Loucy (cell line): ENCODE measurements at regions not wholly inside any gene's neighbourhood (a gene's known extent, or its start where the extent isn't known, plus 50 kb on each side); places are given as distances from the start of the nearest gene placed in this dataset.

Experiments used
- H2AFZ ChIP-seq: fragments of 200-600 bp; sonication (generic); 2 replicates; pipeline ENCODE4 v1.6.0; 2016; ENCODE audit warnings: antibody characterized with exemption, mild to moderate bottlenecking, low read length, moderate library complexity
- H3F3A ChIP-seq: fragments of 200-600 bp; 2 replicates; pipeline ENCODE4 v1.6.0; 2016; ENCODE audit warnings: antibody characterized with exemption, low read depth, mild to moderate bottlenecking
- H3K27me3 ChIP-seq: fragments of 200-600 bp; sonication (generic); 2 replicates; pipeline ENCODE4 v1.6.1; 2014; ENCODE audit warnings: low read length, mild to moderate bottlenecking; ENCODE audit not compliant: insufficient read depth, poor library complexity, severe bottlenecking
- H3K36me3 ChIP-seq: fragments of 200-600 bp; sonication (generic); 2 replicates; pipeline ENCODE4 v1.6.1; 2016; ENCODE audit warnings: low read length; ENCODE audit not compliant: insufficient read depth
- H3K4me1 ChIP-seq: fragments of 200-600 bp; sonication (generic); 2 replicates; pipeline ENCODE4 v1.5.1; 2014; ENCODE audit warnings: low read length, mild to moderate bottlenecking; ENCODE audit not compliant: insufficient read depth, poor library complexity, severe bottlenecking
- H3K4me2 ChIP-seq: fragments of 200-600 bp; sonication (generic); 2 replicates; pipeline ENCODE4 v1.6.0; 2014; ENCODE audit warnings: antibody characterized with exemption, low read length, low read depth, mild to moderate bottlenecking; ENCODE audit not compliant: poor library complexity, severe bottlenecking
- H3K4me3 ChIP-seq: fragments of 200-600 bp; sonication (generic); 2 replicates; pipeline ENCODE4 v1.5.1; 2014; ENCODE audit warnings: low read length, mild to moderate bottlenecking, mixed read lengths; ENCODE audit not compliant: poor library complexity, severe bottlenecking
- H3K79me2 ChIP-seq: fragments of 200-600 bp; sonication (generic); 2 replicates; pipeline ENCODE4 v1.6.1; 2014; ENCODE audit warnings: low read length; ENCODE audit not compliant: insufficient read depth
- H3K9ac ChIP-seq: fragments of 200-600 bp; sonication (generic); 2 replicates; pipeline ENCODE4 v1.6.0; 2014; ENCODE audit warnings: mild to moderate bottlenecking, low read depth, low read length, moderate library complexity; ENCODE audit not compliant: poor library complexity, severe bottlenecking
- H3K9me2 ChIP-seq: fragments of 200-600 bp; sonication (generic); replicated peaks from 2 replicates; pipeline ENCODE4 v1.6.1; 2016; ENCODE audit warnings: low read depth, low read length, mixed read lengths
- H3K9me3 ChIP-seq: fragments of 200-600 bp; sonication (generic); 2 replicates; pipeline ENCODE4 v1.6.1; 2014; ENCODE audit warnings: mild to moderate bottlenecking, antibody characterized with exemption, low read length, low read depth; ENCODE audit not compliant: insufficient read depth
- H4K20me1 ChIP-seq: fragments of 200-600 bp; sonication (generic); 2 replicates; pipeline ENCODE4 v1.6.0; 2014; ENCODE audit warnings: antibody characterized with exemption, low read length, mild to moderate bottlenecking; ENCODE audit not compliant: insufficient read depth, poor library complexity, severe bottlenecking
- CTCF ChIP-seq: fragments of 200-600 bp; sonication (generic); conservative IDR thresholded peaks from 2 replicates; pipeline ENCODE4 v1.5.1; 2014; ENCODE audit warnings: mild to moderate bottlenecking, antibody characterized with exemption, low read length
- EZH2phosphoT487 ChIP-seq: fragments of 200-600 bp; IDR thresholded peaks from 2 replicates; pipeline ENCODE4 v1.6.1; 2018; ENCODE audit warnings: antibody characterized with exemption, mild to moderate bottlenecking, moderate library complexity, borderline replicate concordance

- Histone ChIP-seq H3K9me2 (no peaks in the 10 kb centered on the region), H3F3A (no peaks in the 10 kb centered on the region), H3K36me3 (no peaks in the 10 kb centered on the region), H3K9ac (no peak overlapping the region), H3K27me3 (no peaks in the 10 kb centered on the region), H3K79me2 (no peaks in the 10 kb centered on the region), H3K4me2 (no peak overlapping the region), H4K20me1 (no peaks in the 10 kb centered on the region), H2AFZ (no peak overlapping the region), H3K9me3 (no peaks in the 10 kb centered on the region), H3K4me3 (no peak overlapping the region), H3K4me1 (no peaks in the 10 kb centered on the region)
- TF ChIP-seq CTCF (no peak), EZH2phosphoT487 (no peak)
These were observed 785.4 kb upstream of the API5 start for GRCh38 chr11:42526426-42526825.

- no peak overlapping the region for H3K4me3 ChIP-seq
- no peaks in the 10 kb centered on the region for H3K9me2 ChIP-seq
- H2AFZ ChIP-seq: no peak overlapping the region
- no peaks in the 10 kb centered on the region for H3F3A ChIP-seq
- H3K4me1 ChIP-seq: no peaks in the 10 kb centered on the region
- H3K36me3 ChIP-seq: no peaks in the 10 kb centered on the region
- H3K27me3 ChIP-seq: no peaks in the 10 kb centered on the region
- TF ChIP-seq CTCF: no peak
- TF ChIP-seq EZH2phosphoT487: no peak
- no peaks in the 10 kb centered on the region for H3K9me3 ChIP-seq
- no peak overlapping the region for H3K9ac ChIP-seq
- H3K79me2 ChIP-seq: no peaks in the 10 kb centered on the region
- H4K20me1 ChIP-seq: no peaks in the 10 kb centered on the region
- no peak overlapping the region for H3K4me2 ChIP-seq
These were observed 783.3 kb upstream of the API5 start for GRCh38 chr11:42528471-42528870.

- TF ChIP-seq CTCF (no peak), EZH2phosphoT487 (no peak)
- no peaks in the 10 kb centered on the region for H3K79me2 ChIP-seq
- no peak overlapping the region for H3K4me3 ChIP-seq
- no peaks in the 10 kb centered on the region for H3K27me3 ChIP-seq
- H3K36me3 ChIP-seq: no peaks in the 10 kb centered on the region
- no peak overlapping the region for H3K4me2 ChIP-seq
- no peaks in the 10 kb centered on the region for H3K9me2 ChIP-seq
- no peak overlapping the region for H3K9ac ChIP-seq
- H3K9me3 ChIP-seq: no peaks in the 10 kb centered on the region
- H4K20me1 ChIP-seq: no peaks in the 10 kb centered on the region
- no peaks in the 10 kb centered on the region for H3F3A ChIP-seq
- no peaks in the 10 kb centered on the region for H3K4me1 ChIP-seq
- no peak overlapping the region; the same call in 1 of the 2 replicates for H2AFZ ChIP-seq
These were observed 782.9 kb upstream of the API5 start for GRCh38 chr11:42528911-42529310.
